Endothelial cell of umbilical vein (primary cell): ENCODE measurements at regions not wholly inside any gene's neighbourhood (a gene's known extent, or its start where the extent isn't known, plus 50 kb on each side); places are given as distances from the start of the nearest gene placed in this dataset.

Experiments used
- BruUV-seq: library from RNA; stranded (reverse); fragments of 400-500 nt; replicated peaks from 2 replicates; lab custom pipeline; 2021; lab: Mats Ljungman, UMichigan
- CTCF ChIA-PET: fragments of 300-600, 350-600 bp; sonication (Branson Sonifier 250); formaldehyde crosslinking; loops from one replicate; lab custom pipeline; 2021; ENCODE audit warnings: antibody characterized with exemption, inconsistent platforms; lab: Charles Lee
- POLR2A ChIA-PET: fragments of 300-600, 350-600 bp; sonication (Branson Sonifier 250); formaldehyde crosslinking; loops from one replicate; lab custom pipeline; 2021; ENCODE audit warnings: antibody characterized with exemption, inconsistent platforms; lab: Charles Lee
- DNase-seq: peaks from one replicate; pipeline ENCODE4 v3.0.0-alpha.2; 2011; ENCODE audit warnings: low read depth, low spot score
- FAIRE-seq: peaks from 2 replicates; lab custom pipeline; 2011; peaks lifted over from hg19 to GRCh38; lab: Jason Lieb, UNC
- H2AFZ ChIP-seq: 2 replicates; pipeline ENCODE4 v1.6.0; 2012; ENCODE audit warnings: low read depth, low read length, control low read depth, inconsistent platforms
- H3K27ac ChIP-seq: 2 replicates; pipeline ENCODE4 v1.5.1; 2011; ENCODE audit warnings: low read depth, mild to moderate bottlenecking, control low read depth, low read length, moderate library complexity; ENCODE audit not compliant: insufficient read depth
- H3K27me3 ChIP-seq, 2 experiments: 2 replicates each; pipeline versions ENCODE4 v1.6.0 to v1.6.1; 2011; ENCODE audit warnings: low read length in 2 of 2, mixed read lengths in 1 of 2; ENCODE audit not compliant: control insufficient read depth in 2 of 2, insufficient read depth in 2 of 2
- H3K36me3 ChIP-seq, 2 experiments: 2 replicates in 1 of 2; 3 replicates in 1 of 2; pipeline ENCODE4 v1.5.1; 2011; ENCODE audit warnings: low read length in 2 of 2, mild to moderate bottlenecking in 1 of 2, moderate library complexity in 1 of 2; ENCODE audit not compliant: control insufficient read depth in 2 of 2, insufficient read depth in 2 of 2; ENCODE audit errors: extremely low read depth in 1 of 2
- H3K4me1 ChIP-seq: 3 replicates; pipeline ENCODE4 v1.5.1; 2011; ENCODE audit warnings: mild to moderate bottlenecking, low read length; ENCODE audit not compliant: control insufficient read depth, insufficient read depth; ENCODE audit errors: extremely low read depth
- H3K4me2 ChIP-seq: 2 replicates; pipeline ENCODE4 v1.6.1; 2011; ENCODE audit warnings: low read length, control low read depth, mixed read lengths; ENCODE audit not compliant: insufficient read depth
- H3K4me3 ChIP-seq, 3 experiments: fragments of 200-600 bp in 1 of 3; sonication (generic), shearing (Covaris generic) in 1 of 3; replicated peaks in 1 of 3; 2 replicates each; pipeline ENCODE4 v1.5.1; 2011 to 2016; ENCODE audit warnings: control low read depth in 3 of 3, low read length in 3 of 3, mild to moderate bottlenecking in 2 of 3, inconsistent platforms in 1 of 3, low read depth in 1 of 3, moderate library complexity in 1 of 3; ENCODE audit not compliant: insufficient read depth in 1 of 3
- H3K79me2 ChIP-seq: 2 replicates; pipeline ENCODE4 v1.6.0; 2012; ENCODE audit warnings: low read length, inconsistent platforms; ENCODE audit not compliant: control insufficient read depth, insufficient read depth
- H3K9ac ChIP-seq: replicated peaks from 2 replicates; pipeline ENCODE3; 2011; ENCODE audit warnings: low read length, control low read depth; ENCODE audit not compliant: insufficient read depth; ENCODE audit errors: extremely low read depth
- H3K9me1 ChIP-seq: replicated peaks from 3 replicates; pipeline ENCODE4 v1.6.0; 2011; ENCODE audit warnings: mild to moderate bottlenecking, low read length; ENCODE audit not compliant: control insufficient read depth, insufficient read depth; ENCODE audit errors: extremely low read depth
- H3K9me3 ChIP-seq: replicated peaks from 2 replicates; pipeline ENCODE4 v1.5.1; 2012; ENCODE audit warnings: low read length, inconsistent platforms; ENCODE audit not compliant: control insufficient read depth, insufficient read depth
- H4K20me1 ChIP-seq: replicated peaks from 2 replicates; pipeline ENCODE3; 2011; ENCODE audit warnings: mild to moderate bottlenecking, low read length; ENCODE audit not compliant: control insufficient read depth, insufficient read depth; ENCODE audit errors: extremely low read depth
- EZH2 ChIP-seq: IDR thresholded peaks from 2 replicates; pipeline ENCODE4 v1.6.1; 2012; ENCODE audit warnings: borderline replicate concordance, low read depth, mild to moderate bottlenecking, moderate library complexity, low read length, inconsistent platforms; ENCODE audit not compliant: severe bottlenecking
- FOS ChIP-seq: IDR thresholded peaks from 2 replicates; pipeline ENCODE4 v1.6.1; 2011; ENCODE audit warnings: mild to moderate bottlenecking, low read length, moderate library complexity, borderline replicate concordance; ENCODE audit not compliant: insufficient read depth
- GATA2 ChIP-seq: IDR thresholded peaks from 2 replicates; pipeline ENCODE4 v1.7.0; 2011; ENCODE audit warnings: low read depth, mild to moderate bottlenecking, moderate library complexity, mixed read lengths, low read length; ENCODE audit not compliant: insufficient read length, insufficient read depth
- JUN ChIP-seq: IDR thresholded peaks from 2 replicates; pipeline ENCODE4 v1.6.1; 2011; ENCODE audit warnings: borderline replicate concordance, low read depth; ENCODE audit not compliant: insufficient read length, insufficient read depth
- MYC ChIP-seq: IDR thresholded peaks from one replicate; pipeline ENCODE4 v1.6.1; 2011; ENCODE audit warnings: mild to moderate bottlenecking, low read depth, low read length
- POLR2A ChIP-seq: IDR thresholded peaks from 2 replicates; pipeline ENCODE4 v1.6.1; 2012; ENCODE audit warnings: low read depth, mild to moderate bottlenecking, control low read depth, low read length
- POLR2AphosphoS5 ChIP-seq: IDR thresholded peaks from 2 replicates; pipeline ENCODE4 v1.6.1; 2012; ENCODE audit warnings: low read depth, mild to moderate bottlenecking, control low read depth, low read length, moderate library complexity; ENCODE audit not compliant: insufficient read depth
- dilution Hi-C: fragments of 300-500 bp; cut with MboI; formaldehyde crosslinking; loops from one replicate; pipeline ENCODE4 v1.15.0; 2019; ENCODE audit warnings: low sequenced_read_pairs; ENCODE audit not compliant: extremely low pct_ligation_motif_present
- intact Hi-C: fragments of 100-400 bp; cut with micrococcal nuclease; formaldehyde crosslinking; loops from one replicate; pipeline ENCODE4 v1.10.0; 2022
- TF ChIP-seq, protein P1 (sequence below), 2 donors: IDR thresholded peaks; 1 replicate in 1 of 2; 2 replicates in 1 of 2; pipeline ENCODE4 v1.5.1; 2011; ENCODE audit warnings: low read length in 2 of 2, mild to moderate bottlenecking in 2 of 2, moderate library complexity in 2 of 2, control low read depth in 1 of 2, inconsistent platforms in 1 of 2, low read depth in 1 of 2; ENCODE audit not compliant: insufficient read depth in 1 of 2; ENCODE audit errors: extremely low read depth in 1 of 2
- TF ChIP-seq, protein P2 (sequence below): IDR thresholded peaks from 2 replicates; pipeline ENCODE4 v1.6.1; 2011; ENCODE audit not compliant: insufficient read depth, insufficient read length

DNA sequence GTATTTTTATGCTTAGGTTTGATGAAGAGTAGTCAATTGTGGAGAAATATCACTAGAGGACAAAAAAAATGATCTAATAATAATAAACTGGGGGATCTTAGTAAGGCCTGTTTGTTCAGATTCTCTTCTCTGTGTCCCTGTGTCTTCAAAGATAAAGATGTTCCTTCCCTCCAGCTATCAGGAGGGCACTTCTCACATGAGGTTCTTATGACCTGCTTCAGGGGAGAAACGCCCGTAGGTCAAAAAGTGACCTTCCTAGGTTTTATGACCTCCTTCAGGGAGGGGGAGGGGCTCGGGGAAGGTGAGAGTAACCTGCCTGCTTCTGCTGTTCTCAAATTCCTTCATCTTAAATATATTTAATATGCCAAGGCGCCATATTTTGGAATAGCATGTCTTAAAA lies 89.2 kb upstream of the JADE1 start:
- CTCF ChIA-PET: no interaction called here

More for the DNA sequence above, 89.2 kb upstream of the JADE1 start:
- H3K9me3 ChIP-seq: no peaks in the 10 kb centered on the region
- DNase-seq (no peak), FAIRE-seq (no peak)
- H4K20me1 ChIP-seq: no peaks in the 10 kb centered on the region
- H3K27ac ChIP-seq: no peak overlapping the region
- no peak overlapping the region for H2AFZ ChIP-seq
- TF ChIP-seq JUN (no peak), POLR2A (no peak), POLR2AphosphoS5 (no peak), FOS (no peak), MYC (no peak), EZH2 (no peak), GATA2 (no peak)
- TF ChIP-seq, protein P1, sequence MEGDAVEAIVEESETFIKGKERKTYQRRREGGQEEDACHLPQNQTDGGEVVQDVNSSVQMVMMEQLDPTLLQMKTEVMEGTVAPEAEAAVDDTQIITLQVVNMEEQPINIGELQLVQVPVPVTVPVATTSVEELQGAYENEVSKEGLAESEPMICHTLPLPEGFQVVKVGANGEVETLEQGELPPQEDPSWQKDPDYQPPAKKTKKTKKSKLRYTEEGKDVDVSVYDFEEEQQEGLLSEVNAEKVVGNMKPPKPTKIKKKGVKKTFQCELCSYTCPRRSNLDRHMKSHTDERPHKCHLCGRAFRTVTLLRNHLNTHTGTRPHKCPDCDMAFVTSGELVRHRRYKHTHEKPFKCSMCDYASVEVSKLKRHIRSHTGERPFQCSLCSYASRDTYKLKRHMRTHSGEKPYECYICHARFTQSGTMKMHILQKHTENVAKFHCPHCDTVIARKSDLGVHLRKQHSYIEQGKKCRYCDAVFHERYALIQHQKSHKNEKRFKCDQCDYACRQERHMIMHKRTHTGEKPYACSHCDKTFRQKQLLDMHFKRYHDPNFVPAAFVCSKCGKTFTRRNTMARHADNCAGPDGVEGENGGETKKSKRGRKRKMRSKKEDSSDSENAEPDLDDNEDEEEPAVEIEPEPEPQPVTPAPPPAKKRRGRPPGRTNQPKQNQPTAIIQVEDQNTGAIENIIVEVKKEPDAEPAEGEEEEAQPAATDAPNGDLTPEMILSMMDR (IDR thresholded peaks at IDR 0.05; ENCODE audit: extremely low read depth in 1 of 2, insufficient read depth in 1 of 2, low read depth in 1 of 2, low read length in 2 of 2): no peak
- TF ChIP-seq, protein P2, sequence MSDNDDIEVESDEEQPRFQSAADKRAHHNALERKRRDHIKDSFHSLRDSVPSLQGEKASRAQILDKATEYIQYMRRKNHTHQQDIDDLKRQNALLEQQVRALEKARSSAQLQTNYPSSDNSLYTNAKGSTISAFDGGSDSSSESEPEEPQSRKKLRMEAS: no peak
- no peaks in the 10 kb centered on the region for H3K27me3 ChIP-seq
- dilution Hi-C loops (no loop called here), intact Hi-C loops (no loop called here)
- no peak overlapping the region for H3K4me3 ChIP-seq
- no peak overlapping the region for H3K4me2 ChIP-seq
- no TSS peak for BruUV-seq
- H3K9ac ChIP-seq: no peak overlapping the region
- no peaks in the 10 kb centered on the region for H3K79me2 ChIP-seq
- H3K36me3 ChIP-seq: no peaks in the 10 kb centered on the region
- H3K4me1 ChIP-seq: no peaks in the 10 kb centered on the region
- POLR2A ChIA-PET: no interaction called here
- H3K9me1 ChIP-seq: no peaks in the 10 kb centered on the region
